OCI-LY3 (cell line): ENCODE measurements at regions not wholly inside any gene's neighbourhood (a gene's known extent, or its start where the extent isn't known, plus 50 kb on each side); places are given as distances from the start of the nearest gene placed in this dataset.
"Not testable (repeated sequence)": the region's sequence is repeated elsewhere in the genome, so short reads cannot be mapped to it uniquely, and the experiment has no call there.

ENCODE experiments used
- CTCF ChIP-seq: fragments of 200-600, 300-600 bp; sonication (generic); IDR thresholded peaks from 2 replicates; pipeline ENCODE4 v1.5.1; 2014; ENCODE audit warnings: antibody characterized with exemption, low read length, low read depth
- EZH2phosphoT487 ChIP-seq: fragments of 200-600 bp; shearing (Covaris generic); IDR thresholded peaks from 2 replicates; pipeline ENCODE4 v1.6.1; 2018; ENCODE audit warnings: antibody characterized with exemption, mixed run types, low read depth

- not testable (repeated sequence) for TF ChIP-seq CTCF, EZH2phosphoT487
Observed at GRCh38 chr13:109997056-109997595, 210.7 kb upstream of the IRS2 start.
